Uterus (tissue), 3 donors: ENCODE measurements at regions not wholly inside any gene's neighbourhood (a gene's known extent, or its start where the extent isn't known, plus 50 kb on each side); places are given as distances from the start of the nearest gene placed in this dataset.

Source experiments
- DNase-seq, 2 donors: peaks; one replicate each; pipeline ENCODE4 v3.0.0-alpha.2; 2019 to 2020
- H3K27ac ChIP-seq, 2 donors: fragments of 200-600 bp; sonication (generic); 1 replicate in 1 of 2; 2 replicates in 1 of 2; pipeline ENCODE4 v1.5.1; 2016 to 2018
- H3K27me3 ChIP-seq, 2 donors: fragments of 200-600 bp; sonication (generic); one replicate each; pipeline ENCODE4 v1.5.1; 2018 to 2019; ENCODE audit warnings: control low read depth in 1 of 2
- H3K36me3 ChIP-seq, 2 donors: fragments of 200-600 bp; sonication (generic); one replicate each; pipeline ENCODE4 v1.5.1; 2019; ENCODE audit warnings: control low read depth in 1 of 2
- H3K4me1 ChIP-seq, 2 donors: fragments of 200-600 bp; sonication (generic); one replicate each; pipeline ENCODE4 v1.5.1; 2018 to 2019; ENCODE audit warnings: control low read depth in 1 of 2
- H3K4me3 ChIP-seq, 2 donors: fragments of 200-600 bp; sonication (generic); 1 replicate in 1 of 2; 2 replicates in 1 of 2; pipeline ENCODE4 v1.5.1; 2018 to 2019; ENCODE audit warnings: mild to moderate bottlenecking in 1 of 2
- H3K9me3 ChIP-seq, 2 donors: fragments of 200-600 bp; sonication (generic); one replicate each; pipeline ENCODE4 v1.5.1; 2019; ENCODE audit warnings: control low read depth in 1 of 2
- POLR2A ChIP-seq, 2 donors: fragments of 450-650 bp; IDR thresholded peaks; one replicate each; pipeline ENCODE4 v1.6.1; 2016; ENCODE audit warnings: antibody characterized with exemption in 2 of 2, mild to moderate bottlenecking in 1 of 2, moderate library complexity in 1 of 2
- intact Hi-C: fragments of 100-400 bp; cut with DNase I; formaldehyde crosslinking; loops from one replicate; pipeline ENCODE4 v1.15.1; 2023; ENCODE audit warnings: low total_unique reads
- TF ChIP-seq, protein P1 (sequence below), 4 experiments: fragments of 200-600 bp in 2 of 4; fragments of 450-650 bp in 2 of 4; sonication (generic) in 2 of 4; IDR thresholded peaks; one replicate each; pipeline ENCODE4 v1.5.1; 2016 to 2019; ENCODE audit warnings: antibody characterized with exemption in 4 of 4, mild to moderate bottlenecking in 2 of 4, moderate library complexity in 1 of 4
- donor health status: DM: yes; HTN: yes; CAD: no.

DNA sequence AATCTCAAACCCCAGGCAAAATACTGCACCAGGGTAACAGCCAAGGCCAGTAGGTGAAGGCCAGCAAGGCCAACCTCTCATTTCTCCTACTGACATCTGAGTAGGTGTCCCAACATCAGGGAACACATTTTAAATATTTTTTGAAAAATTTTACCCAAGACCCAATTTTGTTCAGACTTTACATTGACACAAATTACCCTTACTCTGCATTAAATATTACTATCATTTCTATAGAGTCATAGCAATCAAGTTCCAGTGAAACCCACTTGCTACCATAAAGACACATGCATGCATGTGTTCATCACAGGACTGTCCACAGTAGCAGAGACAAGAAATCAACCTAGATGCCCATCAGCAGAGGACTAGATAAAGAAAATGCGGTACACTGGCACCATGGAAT, 99.9 kb downstream of the NRN1 start:
- H3K4me1 ChIP-seq: peaks cover 0 to 6% of the 10 kb centered on the region in 2 donors
- H3K27me3 ChIP-seq: no peaks in the 10 kb centered on the region
- no peak for TF ChIP-seq POLR2A (IDR thresholded peaks at IDR 0.05)
- TF ChIP-seq, protein P1, sequence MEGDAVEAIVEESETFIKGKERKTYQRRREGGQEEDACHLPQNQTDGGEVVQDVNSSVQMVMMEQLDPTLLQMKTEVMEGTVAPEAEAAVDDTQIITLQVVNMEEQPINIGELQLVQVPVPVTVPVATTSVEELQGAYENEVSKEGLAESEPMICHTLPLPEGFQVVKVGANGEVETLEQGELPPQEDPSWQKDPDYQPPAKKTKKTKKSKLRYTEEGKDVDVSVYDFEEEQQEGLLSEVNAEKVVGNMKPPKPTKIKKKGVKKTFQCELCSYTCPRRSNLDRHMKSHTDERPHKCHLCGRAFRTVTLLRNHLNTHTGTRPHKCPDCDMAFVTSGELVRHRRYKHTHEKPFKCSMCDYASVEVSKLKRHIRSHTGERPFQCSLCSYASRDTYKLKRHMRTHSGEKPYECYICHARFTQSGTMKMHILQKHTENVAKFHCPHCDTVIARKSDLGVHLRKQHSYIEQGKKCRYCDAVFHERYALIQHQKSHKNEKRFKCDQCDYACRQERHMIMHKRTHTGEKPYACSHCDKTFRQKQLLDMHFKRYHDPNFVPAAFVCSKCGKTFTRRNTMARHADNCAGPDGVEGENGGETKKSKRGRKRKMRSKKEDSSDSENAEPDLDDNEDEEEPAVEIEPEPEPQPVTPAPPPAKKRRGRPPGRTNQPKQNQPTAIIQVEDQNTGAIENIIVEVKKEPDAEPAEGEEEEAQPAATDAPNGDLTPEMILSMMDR (IDR thresholded peaks at IDR 0.05): no peak
- H3K4me3 ChIP-seq: no peak overlapping the region
- no peak overlapping the region for H3K27ac ChIP-seq
- no peaks in the 10 kb centered on the region for H3K36me3 ChIP-seq
- DNase-seq: no peak
- intact Hi-C loops: no loop called here
- no peaks in the 10 kb centered on the region for H3K9me3 ChIP-seq

DNA sequence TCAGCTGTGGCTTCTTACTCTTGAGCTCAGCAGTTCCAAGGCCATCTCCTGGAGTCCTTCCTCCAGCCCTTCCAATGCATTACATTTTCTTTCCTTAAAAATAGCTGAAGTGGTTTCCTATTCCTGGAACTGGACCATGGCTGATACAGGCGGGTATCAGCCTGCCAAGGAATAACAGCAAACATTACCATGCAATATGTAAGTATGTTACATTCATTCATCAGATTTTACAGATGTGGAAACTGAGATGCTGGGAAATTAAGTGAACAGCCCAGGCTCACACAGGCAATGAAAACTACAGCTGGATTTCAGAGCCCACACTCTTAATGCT, 100.4 kb downstream of the NRN1 start:
- intact Hi-C loops: no loop called here
- Histone ChIP-seq H3K9me3 (no peaks in the 10 kb centered on the region), H3K27ac (peak overlapping the region; percentile 49 to 63), H3K27me3 (no peaks in the 10 kb centered on the region), H3K4me1 (peaks cover 0 to 6% of the 10 kb centered on the region in 2 donors), H3K4me3 (no peak overlapping the region), H3K36me3 (no peaks in the 10 kb centered on the region)
- no peak for DNase-seq
- TF ChIP-seq, protein P1 (IDR thresholded peaks at IDR 0.05): no peak
- no peak for TF ChIP-seq POLR2A (IDR thresholded peaks at IDR 0.05)

DNA sequence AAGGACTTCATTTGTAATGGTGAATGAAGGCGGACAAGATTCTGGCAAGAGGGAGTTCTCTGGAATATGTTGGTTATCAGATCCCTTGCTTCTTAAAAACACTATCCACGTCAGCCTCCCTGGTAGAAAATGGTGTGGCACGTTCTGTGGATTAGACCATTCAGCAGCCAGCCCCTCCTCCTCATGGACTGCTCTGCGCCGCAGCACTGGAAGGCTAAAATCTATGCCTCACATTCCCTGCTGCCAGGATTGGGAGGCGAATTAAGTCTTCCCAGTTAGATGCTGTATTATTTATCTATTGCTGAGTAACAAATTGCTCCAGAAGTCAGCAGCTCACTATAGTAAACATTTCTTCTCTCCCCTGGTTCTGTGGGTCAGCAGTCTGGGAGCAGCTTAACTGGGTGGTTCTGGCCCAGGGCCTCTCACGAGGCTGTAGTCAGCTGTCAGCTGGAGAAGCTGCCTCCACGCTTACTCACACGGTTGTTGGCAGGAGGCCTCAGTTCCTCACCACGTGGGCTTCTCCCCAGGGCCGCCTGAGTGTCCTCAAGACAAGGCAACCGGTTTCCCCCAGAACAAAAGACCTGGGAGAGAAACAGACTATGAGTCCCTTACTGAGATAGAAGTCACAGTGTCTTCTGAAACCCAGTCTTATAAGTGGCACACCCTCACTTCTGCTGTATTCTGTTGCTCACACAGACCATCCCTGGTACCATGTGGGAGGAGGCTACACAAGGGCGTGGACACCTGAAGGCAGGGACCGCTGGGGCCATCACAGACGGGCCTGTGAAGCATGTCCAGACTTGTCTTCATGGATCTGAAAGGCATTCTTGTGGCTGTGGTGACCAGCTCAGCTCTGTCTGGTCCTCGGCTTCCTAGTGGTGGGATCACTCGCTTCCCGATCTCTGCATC, 101.0 kb downstream of the NRN1 start:
- Histone ChIP-seq H3K27ac (peak overlapping the region; percentile 49 to 63), H3K4me3 (no peak overlapping the region), H3K9me3 (no peaks in the 10 kb centered on the region), H3K36me3 (no peaks in the 10 kb centered on the region), H3K4me1 (peaks cover 0 to 6% of the 10 kb centered on the region in 2 donors), H3K27me3 (no peaks in the 10 kb centered on the region)
- peak; percentile 82 to 85 for DNase-seq
- intact Hi-C loops: no loop called here
- no peak for TF ChIP-seq POLR2A (IDR thresholded peaks at IDR 0.05)
- TF ChIP-seq, protein P1 (IDR thresholded peaks at IDR 0.05): no peak

DNA sequence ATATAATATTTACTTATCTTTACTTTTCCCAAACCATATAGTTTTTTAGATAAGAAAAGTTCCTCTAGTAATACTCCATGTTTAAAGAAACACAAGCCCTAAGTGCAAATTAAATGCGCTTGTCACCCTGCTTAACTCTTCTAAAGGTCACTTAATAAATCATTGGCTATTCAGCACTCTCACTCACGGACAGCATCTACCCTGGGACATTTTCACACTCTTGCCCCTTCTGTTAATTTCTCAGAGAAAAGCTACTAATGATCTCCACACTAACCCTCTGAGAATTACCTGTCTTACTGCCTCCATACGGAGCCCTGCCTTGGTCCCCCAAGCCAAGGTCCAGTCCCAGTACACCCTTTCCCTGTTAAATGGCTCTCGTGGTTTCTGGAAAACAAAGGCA, 102.2 kb downstream of the NRN1 start:
- no peak for TF ChIP-seq POLR2A (IDR thresholded peaks at IDR 0.05)
- TF ChIP-seq, protein P1 (IDR thresholded peaks at IDR 0.05): no peak
- Histone ChIP-seq H3K9me3 (no peaks in the 10 kb centered on the region), H3K36me3 (no peaks in the 10 kb centered on the region), H3K4me1 (peaks cover 0 to 6% of the 10 kb centered on the region in 2 donors), H3K4me3 (no peak overlapping the region), H3K27ac (no peak overlapping the region), H3K27me3 (no peaks in the 10 kb centered on the region)
- no peak for DNase-seq
- intact Hi-C loops: no loop called here

DNA sequence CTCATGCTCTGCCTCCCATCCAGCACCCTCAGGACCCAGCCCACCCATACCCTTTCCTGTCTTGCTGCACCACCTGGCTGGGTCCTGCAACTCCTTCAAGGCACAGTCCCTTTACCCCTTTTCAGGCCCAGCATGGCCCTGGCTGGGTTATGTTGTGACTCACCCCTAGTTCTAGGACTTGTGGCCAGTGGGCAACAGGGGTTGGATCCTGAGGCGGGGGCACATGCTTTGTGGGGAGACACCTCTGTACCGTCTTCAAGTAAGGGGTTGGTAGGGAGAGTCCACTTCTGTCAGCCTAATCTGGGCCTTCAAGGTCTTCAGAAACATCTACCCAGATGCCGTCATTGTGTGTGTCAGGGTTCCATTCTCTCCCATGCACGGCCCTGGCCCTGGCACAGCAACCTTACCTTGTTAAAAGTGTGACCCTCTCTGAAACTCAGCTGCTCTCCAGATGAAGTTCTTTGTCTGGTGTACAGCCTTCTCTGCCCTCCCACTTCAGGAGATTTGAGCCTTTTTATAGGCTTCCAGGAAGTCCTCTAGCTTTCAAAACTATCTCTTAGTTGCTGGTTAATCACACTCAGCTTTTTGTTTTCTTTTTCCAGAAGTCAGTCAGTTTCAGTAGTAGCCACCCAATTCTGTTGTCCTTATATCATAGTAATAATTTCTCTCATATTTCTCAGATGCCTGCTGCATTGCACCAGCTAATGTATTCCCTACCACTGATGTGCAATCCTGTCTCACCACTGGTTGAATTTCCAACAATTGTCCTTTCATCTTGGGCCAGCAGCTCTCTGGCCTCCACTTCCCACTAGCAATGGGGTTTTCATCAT, 107.3 kb downstream of the NRN1 start:
- no peak for DNase-seq

More for the DNA sequence above, 107.3 kb downstream of the NRN1 start:
- intact Hi-C loops: no loop called here
- Histone ChIP-seq H3K36me3 (no peaks in the 10 kb centered on the region), H3K4me1 (no peaks in the 10 kb centered on the region), H3K27ac (no peak overlapping the region), H3K4me3 (no peak overlapping the region), H3K9me3 (no peaks in the 10 kb centered on the region), H3K27me3 (no peaks in the 10 kb centered on the region)
- TF ChIP-seq, protein P1 (IDR thresholded peaks at IDR 0.05): no peak
- TF ChIP-seq POLR2A (IDR thresholded peaks at IDR 0.05): no peak
